ENCODE measurements at regions not wholly inside any gene's neighbourhood (a gene's known extent, or its start where the extent isn't known, plus 50 kb on each side); places are given as distances from the start of the nearest gene placed in this dataset.

- DNase-seq (ENCODE audit: extremely low read depth in 1 of 2, low read depth in 1 of 2), result no peak
These were observed 421.9 kb upstream of the CADM1 start for GRCh38 chr11:115926138-115926537.

- no peak for DNase-seq (ENCODE audit: extremely low read depth in 1 of 2, low read depth in 1 of 2)
These were observed 421.4 kb upstream of the CADM1 start for GRCh38 chr11:115925568-115926090.

GRCh38 chr11:115924744-115925567 lies 420.7 kb upstream of the CADM1 start:
- DNase-seq (ENCODE audit: extremely low read depth in 1 of 2, low read depth in 1 of 2), result no peak

GRCh38 chr11:115922876-115923275 lies 418.7 kb upstream of the CADM1 start:
- DNase-seq (ENCODE audit: extremely low read depth in 1 of 2, low read depth in 1 of 2), result no peak

GRCh38 chr11:115921986-115922385 lies 417.8 kb upstream of the CADM1 start:
- no peak for DNase-seq (ENCODE audit: extremely low read depth in 1 of 2, low read depth in 1 of 2)

- DNase-seq (ENCODE audit: extremely low read depth in 1 of 2, low read depth in 1 of 2), result no peak
These were observed 417.3 kb upstream of the CADM1 start for GRCh38 chr11:115921540-115921939.

GRCh38 chr11:115920841-115921480 lies 416.7 kb upstream of the CADM1 start:
- DNase-seq (ENCODE audit: extremely low read depth in 1 of 2, low read depth in 1 of 2), result no peak

GRCh38 chr11:115920092-115920461 lies 415.9 kb upstream of the CADM1 start:
- no peak for DNase-seq (ENCODE audit: extremely low read depth in 1 of 2, low read depth in 1 of 2)

GRCh38 chr11:115919341-115920091 lies 415.3 kb upstream of the CADM1 start:
- DNase-seq (ENCODE audit: extremely low read depth in 1 of 2, low read depth in 1 of 2), result no peak

- DNase-seq (ENCODE audit: extremely low read depth in 1 of 2, low read depth in 1 of 2), result no peak
These were observed 414.4 kb upstream of the CADM1 start for GRCh38 chr11:115918576-115918975.

GRCh38 chr11:115916608-115917007 lies 412.4 kb upstream of the CADM1 start:
- DNase-seq (ENCODE audit: extremely low read depth in 1 of 2, low read depth in 1 of 2), result no peak

- no peak for DNase-seq (ENCODE audit: extremely low read depth in 1 of 2, low read depth in 1 of 2)
These were observed 408.3 kb upstream of the CADM1 start for GRCh38 chr11:115912484-115912945.

- DNase-seq (ENCODE audit: extremely low read depth in 1 of 2, low read depth in 1 of 2), result no peak
These were observed 407.6 kb upstream of the CADM1 start for GRCh38 chr11:115911613-115912346.

GRCh38 chr11:115910379-115910778 lies 406.2 kb upstream of the CADM1 start:
- no peak for DNase-seq (ENCODE audit: extremely low read depth in 1 of 2, low read depth in 1 of 2)

GRCh38 chr11:115906171-115906570 lies 402.0 kb upstream of the CADM1 start:
- no peak for DNase-seq (ENCODE audit: extremely low read depth in 1 of 2, low read depth in 1 of 2)

- DNase-seq (ENCODE audit: extremely low read depth in 1 of 2, low read depth in 1 of 2), result no peak
These were observed 401.3 kb upstream of the CADM1 start for GRCh38 chr11:115905341-115906000.

- DNase-seq (ENCODE audit: extremely low read depth in 1 of 2, low read depth in 1 of 2), result no peak
These were observed 399.0 kb upstream of the CADM1 start for GRCh38 chr11:115903179-115903578.

- DNase-seq (ENCODE audit: extremely low read depth in 1 of 2, low read depth in 1 of 2), result no peak
These were observed 396.9 kb upstream of the CADM1 start for GRCh38 chr11:115901069-115901468.

GRCh38 chr11:115900111-115900510 lies 395.9 kb upstream of the CADM1 start:
- DNase-seq (ENCODE audit: extremely low read depth in 1 of 2, low read depth in 1 of 2), result no peak

GRCh38 chr11:115897707-115898106 lies 393.5 kb upstream of the CADM1 start:
- DNase-seq (ENCODE audit: extremely low read depth in 1 of 2, low read depth in 1 of 2), result no peak

All from activated CD8-positive, alpha-beta memory T cell treated with anti-CD3 and anti-CD28 coated beads for 1 hour (primary cell).